H1 (cell line): ENCODE measurements at regions not wholly inside any gene's neighbourhood (a gene's known extent, or its start where the extent isn't known, plus 50 kb on each side); places are given as distances from the start of the nearest gene placed in this dataset.

Source experiments
- CTCF ChIA-PET: fragments of 300-600 bp; sonication (Branson Sonifier 250); formaldehyde crosslinking; loops from one replicate; lab custom pipeline; 2021; ENCODE audit not compliant: partially characterized antibody; lab: Charles Lee
- POLR2A ChIA-PET: fragments of 300-600 bp; sonication (Branson Sonifier 250); formaldehyde crosslinking; loops from one replicate; lab custom pipeline; 2021; ENCODE audit warnings: inconsistent platforms; ENCODE audit not compliant: partially characterized antibody; lab: Charles Lee
- DNase-seq, 2 experiments: peaks; one replicate each; pipeline versions ENCODE4 v3.0.0 to v3.0.0-alpha.2; 2010 to 2022; ENCODE audit warnings: low spot score in 2 of 2, low read depth in 1 of 2, mixed read lengths in 1 of 2
- FAIRE-seq: peaks from 2 replicates; lab custom pipeline; 2011; peaks lifted over from hg19 to GRCh38; lab: Jason Lieb, UNC
- H2AFZ ChIP-seq: 2 replicates; pipeline ENCODE4 v1.8.1; 2012; ENCODE audit warnings: low read length, inconsistent platforms
- H2AK5ac ChIP-seq: 2 replicates; pipeline ENCODE4 v1.6.1; 2013; ENCODE audit warnings: low read depth, low read length
- H2BK120ac ChIP-seq: replicated peaks from 2 replicates; pipeline ENCODE3; 2013; ENCODE audit warnings: low read depth, low read length, inconsistent platforms
- H2BK12ac ChIP-seq: 2 replicates; pipeline ENCODE4 v1.6.1; 2013; ENCODE audit warnings: low read depth, low read length
- H2BK15ac ChIP-seq: 2 replicates; pipeline ENCODE4 v1.6.1; 2013; ENCODE audit warnings: low read length
- H2BK20ac ChIP-seq: 2 replicates; pipeline ENCODE4 v1.6.1; 2013; ENCODE audit warnings: low read length
- H2BK5ac ChIP-seq: 2 replicates; pipeline ENCODE4 v1.6.1; 2013; ENCODE audit warnings: low read depth, low read length
- H3K14ac ChIP-seq: 2 replicates; pipeline ENCODE4 v1.6.1; 2013; ENCODE audit warnings: inconsistent platforms; ENCODE audit not compliant: insufficient read length
- H3K18ac ChIP-seq: 2 replicates; pipeline ENCODE4 v1.6.1; 2013; ENCODE audit warnings: low read length; ENCODE audit errors: extremely low read depth
- H3K23ac ChIP-seq: 2 replicates; pipeline ENCODE4 v1.6.1; 2013; ENCODE audit warnings: inconsistent platforms; ENCODE audit not compliant: insufficient read length
- H3K23me2 ChIP-seq: 2 replicates; pipeline ENCODE4 v1.6.1; 2013; ENCODE audit warnings: low read depth, low read length
- H3K27ac ChIP-seq: 2 replicates; pipeline ENCODE4 v1.6.1; 2011; ENCODE audit warnings: low read depth, low read length, inconsistent platforms
- H3K27me3 ChIP-seq, 4 experiments: replicated peaks in 1 of 4; 1 replicate in 1 of 4; 2 replicates in 3 of 4; pipeline versions ENCODE4 v1.6.1 to v1.8.1; 2011 to 2013; ENCODE audit warnings: low read length in 3 of 4, mild to moderate bottlenecking in 3 of 4, inconsistent platforms in 2 of 4, mixed read lengths in 2 of 4, moderate library complexity in 1 of 4; ENCODE audit not compliant: control insufficient read depth in 3 of 4, insufficient read depth in 3 of 4; ENCODE audit errors: extremely low read depth in 1 of 4
- H3K36me3 ChIP-seq, 4 experiments: 2 replicates each; pipeline versions ENCODE4 v1.6.1 to v1.8.1; 2011 to 2013; ENCODE audit warnings: mild to moderate bottlenecking in 4 of 4, low read length in 3 of 4, moderate library complexity in 2 of 4, control low read depth in 1 of 4, inconsistent platforms in 1 of 4; ENCODE audit not compliant: insufficient read depth in 4 of 4, control insufficient read depth in 2 of 4
- H3K4ac ChIP-seq: replicated peaks from 2 replicates; pipeline ENCODE3; 2013; ENCODE audit warnings: low read length, low read depth, mixed read lengths, inconsistent platforms; ENCODE audit not compliant: insufficient read length
- H3K4me1 ChIP-seq, 4 experiments: replicated peaks in 1 of 4; 1 replicate in 1 of 4; 2 replicates in 3 of 4; pipeline versions ENCODE4 v1.6.1 to v1.8.1; 2011 to 2013; ENCODE audit warnings: low read length in 3 of 4, inconsistent platforms in 2 of 4, mixed read lengths in 1 of 4; ENCODE audit not compliant: insufficient read depth in 4 of 4, control insufficient read depth in 3 of 4
- H3K4me2 ChIP-seq, 2 experiments: 2 replicates each; pipeline versions ENCODE4 v1.6.1 to v1.8.1; 2011 to 2013; ENCODE audit warnings: low read depth in 2 of 2, low read length in 2 of 2, control low read depth in 1 of 2, inconsistent platforms in 1 of 2, mild to moderate bottlenecking in 1 of 2; ENCODE audit not compliant: insufficient read depth in 1 of 2
- H3K4me3 ChIP-seq, 4 experiments: fragments of 200-600, 300-600 bp in 1 of 4; sonication (generic), shearing (Covaris generic), sonication (Bioruptor Twin) in 1 of 4; 2 replicates each; pipeline versions ENCODE4 v1.5.1 to v1.8.1; 2011 to 2016; ENCODE audit warnings: low read length in 4 of 4, low read depth in 3 of 4, control low read depth in 2 of 4, inconsistent platforms in 2 of 4, mild to moderate bottlenecking in 2 of 4, mixed read lengths in 1 of 4, moderate library complexity in 1 of 4; ENCODE audit not compliant: insufficient read depth in 2 of 4; ENCODE audit errors: extremely low read depth in 1 of 4
- H3K56ac ChIP-seq: replicated peaks from 2 replicates; pipeline ENCODE3; 2013; ENCODE audit warnings: low read depth, mild to moderate bottlenecking, mixed read lengths, low read length, inconsistent platforms; ENCODE audit not compliant: insufficient read length
- H3K79me1 ChIP-seq: 2 replicates; pipeline ENCODE4 v1.6.1; 2013; ENCODE audit warnings: low read depth, low read length, control low read depth
- H3K79me2 ChIP-seq, 2 experiments: 2 replicates each; pipeline versions ENCODE4 v1.6.1 to v1.8.1; 2012 to 2013; ENCODE audit warnings: low read length in 2 of 2, mild to moderate bottlenecking in 2 of 2, inconsistent platforms in 1 of 2; ENCODE audit not compliant: insufficient read depth in 2 of 2, control insufficient read depth in 1 of 2
- H3K9ac ChIP-seq, 4 experiments: replicated peaks in 1 of 4; 1 replicate in 1 of 4; 2 replicates in 3 of 4; pipeline versions ENCODE4 v1.6.1 to v1.8.1; 2011 to 2013; ENCODE audit warnings: low read depth in 3 of 4, low read length in 3 of 4, control low read depth in 2 of 4, mild to moderate bottlenecking in 2 of 4, moderate library complexity in 2 of 4, inconsistent platforms in 1 of 4; ENCODE audit errors: extremely low read depth in 1 of 4
- H3K9me3 ChIP-seq, 2 experiments: 2 replicates each; pipeline versions ENCODE4 v1.6.1 to v1.8.1; 2012 to 2013; ENCODE audit warnings: mild to moderate bottlenecking in 2 of 2, moderate library complexity in 2 of 2, control low read depth in 1 of 2, inconsistent platforms in 1 of 2, low read depth in 1 of 2, low read length in 1 of 2, mixed read lengths in 1 of 2; ENCODE audit not compliant: insufficient read depth in 2 of 2
- H4K20me1 ChIP-seq, 2 experiments: replicated peaks in 1 of 2; 2 replicates each; pipeline versions ENCODE3 to v1.8.1; 2011 to 2013; ENCODE audit warnings: inconsistent platforms in 2 of 2, low read length in 2 of 2, mild to moderate bottlenecking in 1 of 2; ENCODE audit not compliant: insufficient read depth in 2 of 2, control insufficient read depth in 1 of 2
- H4K5ac ChIP-seq: 2 replicates; pipeline ENCODE4 v1.6.1; 2013; ENCODE audit warnings: low read length, low read depth, mixed read lengths, inconsistent platforms; ENCODE audit not compliant: insufficient read length
- H4K8ac ChIP-seq: 2 replicates; pipeline ENCODE4 v1.8.0; 2013; ENCODE audit warnings: mild to moderate bottlenecking, moderate library complexity, low read length, inconsistent platforms; ENCODE audit not compliant: insufficient read depth; ENCODE audit errors: extremely low read depth
- H4K91ac ChIP-seq: replicated peaks from 2 replicates; pipeline ENCODE3; 2013; ENCODE audit warnings: low read length, mixed read lengths, inconsistent platforms; ENCODE audit not compliant: insufficient read length
- FOSL1 ChIP-seq: IDR thresholded peaks from 2 replicates; pipeline ENCODE4 v1.6.1; 2011; ENCODE audit warnings: mild to moderate bottlenecking, low read depth, low read length, moderate library complexity; ENCODE audit not compliant: insufficient read depth
- RBBP5 ChIP-seq: IDR thresholded peaks from 2 replicates; pipeline ENCODE4 v1.7.1; 2012; ENCODE audit warnings: low read depth, mild to moderate bottlenecking, inconsistent platforms, low read length, moderate library complexity, borderline replicate concordance
- SRF ChIP-seq: IDR thresholded peaks from 2 replicates; pipeline ENCODE4 v1.6.1; 2011; ENCODE audit warnings: mild to moderate bottlenecking, low read depth, low read length, moderate library complexity
- YY1 ChIP-seq: IDR thresholded peaks from 2 replicates; pipeline ENCODE4 v1.6.1; 2011; ENCODE audit warnings: low read depth, mild to moderate bottlenecking, low read length
- WGBS, 2 experiments: shearing (Covaris generic) in 1 of 2; methylation state at CpG; one replicate each; pipeline versions ENCODE4 v1.1.6 to v1.1.7; 2013 to 2015; ENCODE audit warnings: low lambda C conversion rate in 2 of 2, mixed read lengths in 2 of 2, inconsistent platforms in 1 of 2, low coverage in 1 of 2, missing lambda C conversion rate in 1 of 2; ENCODE audit not compliant: insufficient replicate concordance in 2 of 2, insufficient coverage in 1 of 2, insufficient read length in 1 of 2; ENCODE audit errors: extremely low coverage in 1 of 2, missing lambda C conversion rate in 1 of 2; 5-methylcytosine and 5-hydroxymethylcytosine counted together

DNA sequence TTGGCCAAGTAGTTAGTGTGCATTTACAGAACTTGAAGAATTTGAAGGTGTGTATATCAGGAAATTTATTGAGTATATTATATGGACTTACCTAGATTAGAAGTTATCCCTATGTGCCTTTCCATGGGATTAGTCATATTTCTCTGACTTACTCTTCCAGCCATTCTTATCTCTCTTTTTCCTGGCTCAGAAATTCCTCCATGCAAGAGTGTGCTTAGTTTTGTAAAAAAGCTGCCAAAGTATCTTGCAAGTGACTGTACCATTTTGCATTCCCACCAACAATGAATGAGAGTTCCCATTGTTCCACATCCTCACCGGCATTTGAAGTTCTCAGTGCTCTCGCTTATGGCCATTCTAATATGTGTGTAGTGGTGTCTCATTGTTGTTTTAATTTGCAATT lies 82.2 kb upstream of the GUCA2B start:
- no peaks in the 10 kb centered on the region for H3K79me1 ChIP-seq
- H2BK120ac ChIP-seq, result no peak overlapping the region
- H4K20me1 ChIP-seq, result no peaks in the 10 kb centered on the region
- H4K5ac ChIP-seq, result no peak overlapping the region
- no peaks in the 10 kb centered on the region for H3K23me2 ChIP-seq
- H3K79me2 ChIP-seq, result no peaks in the 10 kb centered on the region
- no peak overlapping the region for H3K4ac ChIP-seq
- no peak overlapping the region for H3K23ac ChIP-seq
- H3K36me3 ChIP-seq, result no peaks in the 10 kb centered on the region
- no peak overlapping the region for H2BK5ac ChIP-seq
- H2BK20ac ChIP-seq, result no peak overlapping the region
- H4K8ac ChIP-seq, result no peak overlapping the region
- H2AK5ac ChIP-seq, result no peak overlapping the region
- CTCF ChIA-PET, result interaction anchor here (0.6 kb wide), 1 partner anchor 35 kb away, joined by 4 read pairs; no protein-coding TSS in a partner anchor
- no peaks in the 10 kb centered on the region for H3K4me1 ChIP-seq
- H3K27ac ChIP-seq, result no peak overlapping the region
- no peaks in the 10 kb centered on the region for H3K27me3 ChIP-seq
- H4K91ac ChIP-seq, result no peak overlapping the region
- POLR2A ChIA-PET, result no interaction called here
- H3K18ac ChIP-seq, result no peak overlapping the region
- no peaks in the 10 kb centered on the region for H3K9me3 ChIP-seq
- no peak overlapping the region for H3K56ac ChIP-seq
- no peak for DNase-seq
- H3K9ac ChIP-seq, result no peak overlapping the region
- no peak overlapping the region for H3K4me2 ChIP-seq
- H2AFZ ChIP-seq, result no peak overlapping the region
- 97% methylated on average over 2 of the region's 2 CpGs; no CpG with 5 or more reads in 1 of the 2 experiments for WGBS, 2 experiments
- no peak overlapping the region for H2BK15ac ChIP-seq
- no peak for TF ChIP-seq RBBP5
- TF ChIP-seq SRF, result no peak
- no peak for TF ChIP-seq FOSL1
- no peak for TF ChIP-seq YY1
- TF ChIP-seq, all 59 proteins: peak for 0
- Histone ChIP-seq H3K4me3 (no peak overlapping the region), H3K14ac (no peak overlapping the region), H2BK12ac (no peak overlapping the region)
- no peak for FAIRE-seq
